ENCODE measurements at regions not wholly inside any gene's neighbourhood (a gene's known extent, or its start where the extent isn't known, plus 50 kb on each side); places are given as distances from the start of the nearest gene placed in this dataset.

- no peak for TF ChIP-seq CTCF (conservative IDR thresholded peaks at IDR 0.05; ENCODE audit: low read depth, low read length)
- DNase-seq (ENCODE audit: low read depth) = no peak
- no peak overlapping the region for H3K4me3 ChIP-seq (ENCODE audit: low read depth, low read length)
Observed at GRCh38 chr9:78566521-78566920, 269.6 kb downstream of the PSAT1 start.

GRCh38 chr9:78566948-78567675 is 270.2 kb downstream of the PSAT1 start:
- peak; percentile 73 for DNase-seq (ENCODE audit: low read depth)
- no peak overlapping the region for H3K4me3 ChIP-seq (ENCODE audit: low read depth, low read length)
- TF ChIP-seq CTCF (conservative IDR thresholded peaks at IDR 0.05; ENCODE audit: low read depth, low read length) = no peak

- TF ChIP-seq CTCF (conservative IDR thresholded peaks at IDR 0.05; ENCODE audit: low read depth, low read length) = no peak
- no peak overlapping the region for H3K4me3 ChIP-seq (ENCODE audit: low read depth, low read length)
- peak; percentile 19 for DNase-seq (ENCODE audit: low read depth)
Observed at GRCh38 chr9:78567693-78568092, 270.8 kb downstream of the PSAT1 start.

- DNase-seq (ENCODE audit: low read depth) = no peak
- no peak overlapping the region for H3K4me3 ChIP-seq (ENCODE audit: low read depth, low read length)
- TF ChIP-seq CTCF (conservative IDR thresholded peaks at IDR 0.05; ENCODE audit: low read depth, low read length) = no peak
Observed at GRCh38 chr9:78568774-78569173, 271.8 kb downstream of the PSAT1 start.

GRCh38 chr9:78572266-78572665 is 275.3 kb downstream of the PSAT1 start:
- H3K4me3 ChIP-seq (ENCODE audit: low read depth, low read length) = no peak overlapping the region
- DNase-seq (ENCODE audit: low read depth) = no peak
- no peak for TF ChIP-seq CTCF (conservative IDR thresholded peaks at IDR 0.05; ENCODE audit: low read depth, low read length)

GRCh38 chr9:78573205-78573604 is 276.3 kb downstream of the PSAT1 start:
- no peak overlapping the region for H3K4me3 ChIP-seq (ENCODE audit: low read depth, low read length)
- no peak for TF ChIP-seq CTCF (conservative IDR thresholded peaks at IDR 0.05; ENCODE audit: low read depth, low read length)
- no peak for DNase-seq (ENCODE audit: low read depth)

- H3K4me3 ChIP-seq (ENCODE audit: low read depth, low read length) = no peak overlapping the region
- no peak for DNase-seq (ENCODE audit: low read depth)
- no peak for TF ChIP-seq CTCF (conservative IDR thresholded peaks at IDR 0.05; ENCODE audit: low read depth, low read length)
Observed at GRCh38 chr9:78573669-78574068, 276.7 kb downstream of the PSAT1 start.
